Middle frontal gyrus (tissue), 1 donor: ENCODE measurements at regions not wholly inside any gene's neighbourhood (a gene's known extent, or its start where the extent isn't known, plus 50 kb on each side); places are given as distances from the start of the nearest gene placed in this dataset.
"Not testable (repeated sequence)": the region's sequence is repeated elsewhere in the genome, so short reads cannot be mapped to it uniquely, and the experiment has no call there.

Experiments used
- DNase-seq: peaks from one replicate; pipeline ENCODE4 v3.0.0-alpha.2; 2015; ENCODE audit warnings: low spot score; ENCODE audit errors: extremely low spot score

DNA sequence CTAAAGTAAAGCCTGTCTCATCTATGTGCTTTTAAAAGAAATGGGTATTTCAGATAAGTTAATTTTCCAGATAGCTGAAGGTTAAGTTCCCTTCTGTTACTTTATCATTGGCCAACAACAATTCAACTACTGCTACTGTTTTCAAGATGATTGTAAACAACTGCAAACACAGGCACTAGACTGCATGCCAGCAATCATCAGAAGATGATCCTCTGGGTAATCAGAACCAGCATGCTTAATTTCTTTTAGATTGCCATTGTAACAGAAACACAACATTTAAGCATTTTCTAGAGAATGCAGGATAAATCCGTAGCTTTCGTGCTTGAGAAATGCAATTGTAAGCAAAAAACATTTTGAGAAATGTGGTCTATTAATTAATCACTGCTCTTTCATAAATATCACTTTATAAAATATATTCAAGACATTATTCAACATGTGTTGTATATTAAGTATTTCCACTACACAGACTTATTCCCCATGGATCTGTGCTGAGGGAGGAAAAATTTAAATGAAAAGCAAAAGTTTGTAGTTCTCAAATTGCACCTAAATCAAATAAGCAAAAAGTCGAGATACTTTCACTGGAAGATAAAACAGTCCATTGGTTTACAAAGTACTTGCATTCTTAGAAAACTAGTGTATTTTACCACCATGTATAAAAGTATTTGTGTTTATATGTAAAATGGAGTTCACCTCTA is 133.7 kb downstream of the ATL2 start:
- DNase-seq, result no peak

DNA sequence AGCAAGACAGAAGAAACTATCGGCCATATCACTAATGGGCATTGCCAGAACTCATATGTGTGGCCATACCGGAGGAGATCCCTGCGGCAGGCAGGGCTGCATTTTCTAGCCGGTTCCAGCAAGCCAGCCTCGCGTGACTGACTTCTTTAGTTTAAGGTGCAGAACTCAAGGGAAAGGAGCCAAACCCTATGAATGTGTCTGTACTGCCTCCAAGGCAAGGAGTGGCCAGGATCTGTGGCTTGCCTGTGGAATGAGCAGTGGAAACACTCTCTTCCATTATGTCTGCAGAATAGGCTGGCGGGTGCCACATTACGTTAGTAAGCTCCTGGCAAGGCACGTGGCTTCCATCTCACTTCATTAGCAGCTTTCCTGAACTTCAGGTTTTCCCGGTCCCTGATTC is 137.6 kb downstream of the ATL2 start:
- no peak for DNase-seq

DNA sequence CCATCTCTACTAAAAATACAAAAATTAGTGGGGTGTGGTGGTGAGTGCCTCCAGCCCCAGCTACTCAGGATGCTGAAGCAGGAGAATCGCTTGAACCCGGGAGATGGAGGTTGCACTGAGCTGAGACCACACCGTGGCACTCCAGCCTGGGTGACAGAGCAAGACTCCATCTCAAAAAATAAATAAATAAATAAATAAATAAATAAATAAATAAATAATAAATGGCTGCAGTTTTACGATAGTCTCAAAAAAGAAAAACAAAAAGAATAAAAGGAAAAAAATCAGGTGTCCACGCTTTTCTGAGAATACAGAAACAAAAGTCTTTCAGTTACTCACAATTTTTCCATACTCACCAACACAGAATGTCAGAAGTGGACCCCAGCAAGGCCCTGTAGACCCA is 138.4 kb downstream of the ATL2 start:
- DNase-seq, result not testable (repeated sequence)

DNA sequence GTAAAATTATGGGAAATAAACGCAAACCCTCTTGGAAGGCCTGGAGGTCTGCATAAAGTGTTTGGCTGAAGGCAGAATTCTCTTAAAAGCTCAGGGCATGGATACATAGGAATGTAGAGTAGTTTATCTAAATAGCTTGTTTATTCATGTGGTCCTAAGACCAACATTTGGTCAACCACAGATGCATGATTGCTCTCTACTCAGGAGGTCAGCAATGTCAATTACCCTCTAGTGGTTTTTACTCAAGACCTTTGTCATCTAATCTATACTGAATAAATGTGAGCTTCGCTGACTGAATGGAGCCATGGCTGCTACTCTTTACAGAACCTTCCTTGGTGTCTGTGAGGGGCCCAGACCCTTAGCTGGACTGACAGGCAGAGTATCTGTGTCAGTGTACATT is 139.8 kb downstream of the ATL2 start:
- DNase-seq, result no peak

DNA sequence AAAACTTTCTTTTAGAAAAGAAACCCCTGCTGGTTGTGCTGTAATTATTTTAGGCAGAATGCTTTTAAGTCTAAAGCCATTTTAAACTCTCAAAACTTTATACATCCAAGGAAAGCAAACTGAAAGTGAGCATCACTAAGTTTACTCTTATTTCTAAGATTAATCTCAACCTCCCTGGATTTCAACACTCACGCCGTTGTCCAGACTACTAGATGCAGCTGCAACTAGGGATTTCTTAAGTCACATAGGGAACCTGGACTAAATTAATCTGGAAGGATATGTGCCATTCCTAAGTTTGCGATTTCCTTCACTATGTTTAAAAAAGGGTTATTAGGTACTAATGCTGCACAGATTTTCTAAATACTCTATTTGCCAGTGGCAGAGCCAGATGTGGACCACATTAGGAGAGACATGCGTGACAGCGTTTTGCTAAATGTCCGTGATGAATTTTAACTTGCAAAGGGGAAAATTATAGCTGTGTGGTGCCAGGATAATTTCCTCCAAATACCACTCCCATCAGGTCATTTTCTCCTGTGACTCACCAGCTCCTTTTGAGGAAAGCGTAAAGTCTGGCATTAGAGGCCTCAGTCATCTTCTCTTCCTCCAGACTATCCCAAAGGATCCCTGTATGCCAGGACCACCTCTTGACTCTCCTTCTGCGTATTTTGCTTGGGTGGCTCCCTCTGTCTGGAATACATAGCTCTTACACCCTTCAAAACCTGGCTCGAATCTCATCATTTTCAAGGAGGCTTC is 143.7 kb downstream of the ATL2 start:
- DNase-seq, result no peak

DNA sequence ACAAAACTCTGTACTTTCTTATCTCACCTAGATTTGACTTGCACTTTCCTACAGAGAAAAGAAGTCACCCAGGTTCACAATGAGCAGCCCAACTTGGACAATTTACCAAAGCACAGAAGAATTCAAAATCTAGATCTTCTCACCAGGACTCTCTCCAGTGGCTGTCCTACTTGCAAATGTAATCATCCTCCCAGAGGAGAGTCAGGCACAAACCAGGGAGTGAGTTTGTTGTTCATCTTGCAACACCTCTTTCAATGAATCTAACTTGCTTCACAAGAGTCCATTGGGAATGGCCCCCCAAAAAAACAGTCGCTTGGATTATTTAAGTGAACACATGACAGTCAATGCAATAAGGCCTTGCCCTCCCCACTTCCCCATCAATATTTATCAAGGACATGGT is 144.6 kb downstream of the ATL2 start:
- no peak for DNase-seq

DNA sequence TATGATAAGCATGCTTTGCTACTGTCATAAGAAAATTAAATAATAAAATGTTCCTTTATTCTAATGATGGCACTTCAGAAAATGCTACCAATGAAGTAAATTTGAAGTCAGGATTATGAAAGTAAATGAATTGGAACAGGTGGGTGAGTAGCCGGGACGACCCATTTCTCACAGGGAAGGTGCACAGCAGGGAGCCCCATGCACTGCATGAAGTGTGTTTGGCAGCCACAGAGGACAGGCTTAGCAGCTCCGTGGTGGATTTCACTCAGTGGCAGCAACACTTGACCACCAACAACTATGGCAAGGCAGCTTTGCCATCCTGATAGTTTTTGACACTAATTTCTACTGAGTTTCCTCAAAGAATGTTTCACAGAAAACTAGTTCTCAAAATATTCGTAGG is 146.3 kb downstream of the ATL2 start:
- DNase-seq, result no peak

DNA sequence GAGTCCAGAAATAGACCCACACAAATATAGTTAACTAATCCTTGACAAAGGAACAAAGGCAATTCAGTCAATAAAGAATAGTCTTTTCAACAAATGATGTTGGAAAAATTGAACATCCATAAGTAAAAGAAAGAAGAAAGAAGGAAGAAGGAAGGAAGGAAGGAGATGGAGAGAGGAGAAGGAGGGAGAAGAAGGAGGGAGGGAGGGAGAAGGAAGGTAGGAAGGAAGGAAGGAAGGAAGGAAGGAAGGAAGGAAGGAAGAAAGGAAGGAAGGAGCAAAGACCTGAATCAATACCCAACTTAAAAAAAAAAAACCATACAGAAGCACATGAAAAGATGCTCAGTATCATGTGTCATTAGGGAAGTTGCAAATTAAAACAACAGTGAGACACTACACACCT is 148.3 kb downstream of the ATL2 start:
- DNase-seq, result no peak

DNA sequence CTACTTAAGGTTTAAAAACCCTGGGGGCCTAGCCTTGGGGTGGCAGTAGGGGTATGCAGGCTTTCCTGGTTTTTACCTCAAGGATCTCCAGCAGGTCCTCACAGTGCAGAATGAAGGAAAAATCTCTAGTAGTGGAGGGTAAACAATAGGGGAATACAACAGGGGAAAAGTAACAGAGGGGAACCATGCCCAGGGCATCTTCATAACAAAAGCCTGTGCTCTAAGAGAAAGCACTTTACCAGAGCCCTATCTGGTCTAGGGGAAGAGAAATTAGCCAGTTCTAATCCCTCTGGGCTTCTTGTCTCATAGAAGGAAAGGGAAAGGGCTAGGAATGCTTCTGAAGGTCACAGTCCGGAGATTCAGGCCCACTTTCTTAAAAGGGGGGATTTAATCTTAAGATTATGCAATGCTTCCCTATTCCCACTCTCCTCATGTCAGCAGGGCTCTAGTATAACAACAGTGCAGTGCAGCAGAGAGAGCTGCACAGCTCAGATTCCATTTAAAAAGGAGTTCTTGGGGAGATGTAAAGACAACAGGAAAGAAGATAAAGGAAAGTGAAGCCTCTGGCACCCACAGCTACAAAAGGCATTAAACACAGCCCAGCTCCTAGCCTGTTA is 149.0 kb upstream of the CYP1B1 start:
- no peak for DNase-seq

DNA sequence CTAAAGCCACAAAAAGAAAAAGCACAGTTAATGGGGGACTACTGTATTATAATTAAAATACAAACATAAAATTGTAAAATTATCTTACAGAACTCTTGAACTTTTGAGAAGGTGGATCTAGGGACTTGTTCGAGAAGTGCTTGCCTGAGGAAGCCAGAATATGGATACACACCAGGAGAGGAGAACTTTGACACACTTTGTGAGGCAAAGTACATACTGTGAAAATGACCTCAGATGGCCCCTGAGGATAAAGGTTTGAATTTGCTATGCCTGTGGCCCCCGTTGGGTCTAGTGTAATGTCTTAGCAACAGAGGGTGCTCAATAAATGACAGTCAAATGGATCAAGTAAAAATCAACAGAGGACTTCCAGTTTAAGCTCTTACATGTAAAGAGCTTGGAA is 148.2 kb upstream of the CYP1B1 start:
- DNase-seq, result no peak

DNA sequence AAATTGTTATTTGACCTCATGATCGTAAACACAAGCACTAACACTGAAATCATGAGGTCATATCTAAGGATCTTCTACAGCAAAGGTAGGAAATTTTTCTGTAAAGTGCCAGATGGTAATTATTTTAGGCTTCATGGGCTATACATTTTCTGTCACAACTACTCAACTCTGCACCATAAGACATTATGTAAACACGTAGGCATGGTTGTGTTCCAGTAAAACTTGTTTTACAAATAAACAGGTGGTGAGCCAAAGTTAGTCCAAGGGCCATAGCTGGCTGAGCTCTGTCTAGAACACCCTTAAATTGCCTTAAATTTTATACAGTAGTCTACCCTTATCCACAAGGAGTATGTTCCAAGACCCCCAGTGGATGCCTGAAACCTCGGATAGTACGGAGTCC is 147.3 kb upstream of the CYP1B1 start:
- DNase-seq, result no peak

DNA sequence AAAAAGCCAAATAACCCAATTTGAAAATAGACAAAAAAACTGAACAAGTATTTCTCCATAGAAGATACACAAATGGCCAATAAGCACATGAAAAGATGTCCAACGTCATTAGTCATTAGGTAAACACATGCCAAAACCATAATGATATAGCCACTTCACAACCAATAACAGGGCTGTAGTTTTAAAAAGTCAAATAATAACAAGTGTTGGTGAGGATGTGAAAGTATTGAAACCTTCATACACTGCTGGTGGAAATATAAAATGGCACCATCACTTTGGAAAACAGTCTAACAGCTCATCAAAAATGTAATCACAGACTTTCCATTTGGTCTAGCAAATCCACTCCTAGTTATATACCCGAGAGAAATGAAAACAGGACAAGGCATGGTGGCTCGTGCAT is 144.2 kb upstream of the CYP1B1 start:
- DNase-seq, result no peak

DNA sequence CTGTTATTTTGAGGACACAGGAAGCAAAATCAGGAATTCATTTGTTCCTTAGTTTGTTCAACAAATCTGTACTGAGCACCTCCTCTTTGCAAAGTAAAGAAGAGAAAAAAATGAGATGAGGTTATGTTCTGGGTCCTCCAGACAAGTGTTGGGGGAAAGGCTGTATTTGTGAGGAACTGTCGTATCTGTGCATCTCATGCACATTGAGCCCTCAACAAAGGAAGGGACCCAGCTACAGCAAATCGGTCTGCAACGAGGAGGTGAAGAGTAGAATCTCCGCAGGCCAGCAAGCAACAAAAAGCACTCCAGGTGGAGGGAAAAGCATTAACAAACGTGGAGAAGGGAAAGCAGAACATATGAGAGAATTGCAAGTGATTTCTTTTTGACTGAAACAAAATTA is 143.0 kb upstream of the CYP1B1 start:
- DNase-seq, result no peak

DNA sequence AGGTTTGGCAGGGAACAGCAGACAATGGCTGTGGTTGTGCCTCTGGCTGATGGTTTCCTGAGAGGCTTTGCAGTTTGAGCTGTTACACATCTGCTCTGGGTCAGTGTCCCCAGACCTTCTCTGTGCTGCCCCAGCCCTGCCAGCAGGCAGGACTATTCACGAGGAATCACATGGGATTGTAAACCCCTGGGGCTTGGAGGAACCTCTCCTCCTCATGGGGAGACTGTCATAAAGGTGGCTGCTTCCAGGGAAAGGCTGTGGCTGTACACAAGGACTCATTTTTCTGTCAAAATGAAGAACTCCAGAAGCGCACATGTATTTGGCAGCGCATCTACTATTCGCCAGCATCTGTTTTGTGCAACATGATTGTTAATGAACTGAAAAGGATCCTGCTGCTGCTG is 142.6 kb upstream of the CYP1B1 start:
- no peak for DNase-seq

DNA sequence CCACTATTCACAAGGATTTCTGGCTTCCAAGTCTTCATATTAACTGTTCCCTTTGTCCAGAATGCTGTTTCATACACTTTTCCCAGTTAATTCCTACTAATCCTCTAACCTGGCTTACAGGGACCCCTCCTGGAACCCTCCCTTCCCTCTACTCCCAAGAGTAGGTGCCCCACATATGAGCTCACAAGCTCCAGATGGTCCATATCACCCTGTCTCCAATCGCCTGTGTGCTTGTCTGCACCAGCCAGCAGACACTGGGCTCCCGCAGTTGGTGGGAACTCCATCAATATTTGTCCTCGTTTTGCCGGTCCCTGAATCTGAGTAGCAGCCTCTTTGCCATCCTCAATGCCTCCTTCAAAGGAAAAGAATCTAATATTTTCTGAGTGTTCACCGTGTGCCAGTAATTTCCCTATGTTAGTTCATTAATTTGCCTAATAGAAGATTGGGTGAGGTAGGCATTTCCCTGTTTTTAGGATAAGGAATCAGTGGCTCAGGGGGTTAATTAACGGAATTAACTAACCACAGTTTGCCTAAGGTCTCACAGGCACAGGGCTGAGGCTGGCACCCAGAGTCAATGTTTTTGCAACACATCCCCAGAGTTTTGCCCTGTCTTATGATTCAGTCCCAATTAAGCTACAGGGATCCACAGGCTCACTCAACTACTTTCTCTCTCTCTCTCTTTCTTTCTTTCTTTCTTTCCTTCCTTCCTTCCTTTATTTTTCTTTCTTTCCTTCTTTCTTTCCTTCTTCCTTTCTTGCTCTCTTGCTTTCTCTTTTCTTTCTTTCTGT is 141.6 kb upstream of the CYP1B1 start:
- DNase-seq, result no peak

DNA sequence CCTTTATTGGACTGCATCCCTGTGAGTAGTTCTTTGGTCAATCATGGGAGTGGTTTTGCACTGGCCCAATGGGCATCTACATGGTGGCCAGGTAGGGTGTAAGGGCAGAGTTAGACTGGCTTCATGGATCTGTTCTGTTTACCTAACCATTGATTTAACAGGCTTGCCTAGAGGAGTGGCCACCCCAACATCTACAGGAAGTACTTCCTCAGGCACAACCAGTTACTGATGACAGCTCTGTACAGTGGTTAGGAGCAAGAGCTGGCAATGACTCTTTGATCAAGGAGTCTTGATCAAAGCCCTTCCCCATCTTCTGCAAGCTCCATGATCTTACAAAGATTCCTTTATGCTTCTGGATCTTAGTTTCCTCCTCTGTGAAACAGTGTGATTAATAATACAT is 140.9 kb upstream of the CYP1B1 start:
- no peak for DNase-seq

DNA sequence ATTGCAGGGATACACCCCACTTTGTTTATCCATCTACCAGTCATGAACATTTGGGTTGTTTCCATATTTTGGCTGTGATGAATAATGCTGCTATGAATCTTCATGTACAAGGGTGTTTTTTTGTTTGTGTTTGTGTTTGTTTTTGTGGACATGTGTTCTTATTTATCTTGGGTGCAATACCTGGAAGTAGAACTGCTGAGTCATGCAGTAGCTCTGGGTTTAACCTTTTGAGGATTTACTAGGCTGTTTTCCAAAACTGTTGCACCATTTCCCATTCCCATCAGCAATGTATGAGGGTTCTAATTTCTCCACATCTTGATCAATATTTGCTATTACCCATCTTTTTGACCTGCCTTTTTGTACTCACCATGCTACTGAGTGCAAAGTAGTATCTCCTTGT is 140.0 kb upstream of the CYP1B1 start:
- DNase-seq, result no peak

DNA sequence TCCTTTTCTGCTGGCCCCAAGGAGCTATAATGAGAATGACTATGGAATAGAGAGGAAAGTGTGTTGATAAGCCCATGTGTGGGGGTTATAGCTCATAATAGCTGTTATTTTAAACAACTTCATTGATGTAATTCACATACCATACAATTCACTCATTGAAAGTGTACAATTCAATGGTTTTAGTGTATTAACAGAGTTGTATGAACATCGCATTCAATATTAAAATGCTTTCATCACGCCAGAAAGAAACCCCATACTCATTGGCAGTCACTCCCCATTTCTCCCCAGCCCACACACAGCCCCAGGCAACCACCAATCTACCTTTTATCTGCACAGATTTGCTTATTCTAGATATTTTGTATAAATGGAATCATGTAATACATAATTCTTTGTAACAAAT is 139.6 kb upstream of the CYP1B1 start:
- DNase-seq, result no peak

DNA sequence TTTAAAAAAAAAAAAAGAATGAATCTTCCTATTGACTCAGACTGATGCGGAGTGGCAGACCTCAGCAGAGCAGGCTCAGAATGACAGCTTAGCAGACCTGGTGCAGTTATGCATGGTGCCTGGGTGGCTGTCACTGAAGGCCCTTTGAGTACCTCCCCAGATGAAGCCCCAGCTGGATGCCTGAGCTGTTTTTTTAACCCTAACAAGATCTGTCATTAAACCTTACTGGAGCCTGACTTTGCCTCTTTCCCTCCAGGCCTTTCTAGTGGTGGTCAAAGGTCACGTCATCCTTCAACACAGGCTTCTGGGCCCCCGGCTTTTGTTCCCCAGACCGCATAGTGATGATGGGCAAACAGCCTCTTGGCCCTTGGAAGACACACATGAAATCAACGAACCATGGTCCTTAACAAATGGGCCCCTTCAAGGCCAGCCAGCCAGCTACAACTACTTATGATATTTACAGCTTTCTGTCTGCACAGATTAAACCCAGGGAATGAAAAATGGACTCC is 138.3 kb upstream of the CYP1B1 start:
- no peak for DNase-seq

DNA sequence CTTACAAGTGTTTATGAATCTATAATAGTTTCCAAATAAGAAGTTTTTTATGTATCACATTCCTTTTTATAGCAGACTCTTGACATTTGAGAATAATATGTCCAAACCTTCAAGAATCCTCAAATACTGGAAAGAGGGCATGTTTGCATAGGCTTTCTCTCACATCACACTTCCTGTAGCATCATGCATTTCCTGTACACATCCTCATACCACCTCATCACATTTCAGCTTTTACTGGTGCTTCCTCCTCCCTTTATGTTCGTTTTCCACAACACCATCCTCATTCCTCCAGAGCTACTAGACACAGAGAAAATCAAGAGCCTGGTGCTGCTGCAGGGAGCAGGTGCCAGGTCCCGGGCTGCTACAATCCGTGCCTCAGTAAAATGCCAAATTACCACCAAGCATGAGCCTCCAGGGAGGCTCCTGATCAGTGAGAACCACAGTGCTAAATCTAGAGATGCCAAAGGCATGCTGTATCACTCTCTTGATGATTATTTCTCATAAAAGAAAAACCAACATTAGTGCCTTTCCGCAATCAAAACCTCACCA is 137.7 kb upstream of the CYP1B1 start:
- no peak for DNase-seq

DNA sequence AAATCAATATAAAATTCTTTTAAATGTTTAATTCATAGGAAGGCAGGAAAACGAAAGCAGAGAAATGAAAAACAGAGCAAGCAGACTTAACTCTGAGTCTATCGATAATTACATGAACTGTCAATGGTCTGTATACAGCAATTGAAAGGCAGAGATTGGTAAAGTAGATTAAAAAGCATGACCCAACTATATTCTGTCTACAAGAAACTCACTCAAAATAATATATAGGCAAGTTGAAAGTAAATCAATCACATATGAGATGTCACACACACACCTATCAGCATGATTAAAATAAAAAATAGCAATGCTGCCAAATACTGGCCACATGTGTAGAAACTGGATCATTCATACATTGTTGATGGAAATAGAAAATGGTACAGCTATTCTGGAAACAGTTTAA is 136.4 kb upstream of the CYP1B1 start:
- DNase-seq, result no peak

DNA sequence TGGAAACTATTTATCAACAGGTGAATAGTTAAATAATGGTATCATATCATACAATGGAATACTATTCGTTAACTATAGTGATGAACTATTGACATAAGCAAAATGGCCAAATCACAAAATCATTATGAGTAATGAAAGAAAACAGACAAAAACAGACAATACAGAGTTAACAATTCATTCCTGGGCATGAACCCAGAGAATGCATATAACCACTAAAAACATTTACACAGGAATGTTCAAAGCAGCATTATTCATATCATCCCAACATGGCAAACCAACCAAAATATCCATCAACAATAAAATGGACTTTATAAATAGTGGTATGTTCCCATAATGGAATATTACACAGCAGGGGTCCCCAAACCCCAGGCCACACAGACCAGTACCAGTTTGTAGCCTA is 131.2 kb upstream of the CYP1B1 start:
- DNase-seq, result no peak
